IMR-90 (cell line): ENCODE measurements at regions not wholly inside any gene's neighbourhood (a gene's known extent, or its start where the extent isn't known, plus 50 kb on each side); places are given as distances from the start of the nearest gene placed in this dataset.

ENCODE experiments used
- ATAC-seq: fragments of 200-7000 bp; cut with Tn5 transposase; 2 replicates; pipeline ENCODE4 v1.9.1; 2020; ENCODE audit warnings: low read depth, mild to moderate bottlenecking, moderate library complexity
- BruUV-seq: library from RNA; stranded (reverse); fragments of 400-500 nt; replicated peaks from 2 replicates; lab custom pipeline; 2021; lab: Mats Ljungman, UMichigan
- CTCF ChIA-PET: fragments of 300-600 bp; formaldehyde crosslinking; extraction: SDS; loops from one replicate; lab custom pipeline; 2021; ENCODE audit warnings: antibody characterized with exemption; lab: Yijun Ruan, JAX
- POLR2A ChIA-PET: fragments of 300-600 bp; sonication (Branson Sonifier 250); formaldehyde crosslinking; loops from one replicate; lab custom pipeline; 2022; ENCODE audit warnings: antibody characterized with exemption; ENCODE audit not compliant: unreplicated experiment; lab: Charles Lee
- DNase-seq: peaks from one replicate; pipeline ENCODE4 v3.0.0; 2013
- H2AFZ ChIP-seq: replicated peaks from 2 replicates; pipeline ENCODE3; 2013; ENCODE audit warnings: low read length, mild to moderate bottlenecking; ENCODE audit not compliant: poor library complexity
- H2AK5ac ChIP-seq: 2 replicates; pipeline ENCODE4 v1.6.1; 2013; ENCODE audit warnings: low read depth, low read length, inconsistent platforms
- H2AK9ac ChIP-seq: replicated peaks from 2 replicates; pipeline ENCODE3; 2013; ENCODE audit warnings: mild to moderate bottlenecking, low read depth, low read length, moderate library complexity; ENCODE audit not compliant: poor library complexity
- H2BK120ac ChIP-seq: 2 replicates; pipeline ENCODE4 v1.6.1; 2013; ENCODE audit warnings: low read depth, low read length, inconsistent platforms
- H2BK15ac ChIP-seq: 3 replicates; pipeline ENCODE4 v1.6.1; 2013; ENCODE audit warnings: low read depth, low read length, inconsistent platforms
- H2BK20ac ChIP-seq: 2 replicates; pipeline ENCODE4 v1.6.1; 2013; ENCODE audit warnings: low read depth, mild to moderate bottlenecking, inconsistent platforms, low read length, moderate library complexity
- H2BK5ac ChIP-seq: 2 replicates; pipeline ENCODE4 v1.6.1; 2013; ENCODE audit warnings: mild to moderate bottlenecking, low read depth, low read length, inconsistent platforms; ENCODE audit not compliant: poor library complexity, severe bottlenecking
- H3K14ac ChIP-seq: replicated peaks from 2 replicates; pipeline ENCODE4 v1.6.1; 2013; ENCODE audit warnings: low read depth, low read length, inconsistent platforms
- H3K18ac ChIP-seq: 2 replicates; pipeline ENCODE4 v1.6.1; 2013; ENCODE audit warnings: low read depth, low read length, control low read depth
- H3K23ac ChIP-seq: 2 replicates; pipeline ENCODE4 v1.6.1; 2013; ENCODE audit warnings: low read depth, low read length, inconsistent platforms
- H3K27ac ChIP-seq: 2 replicates; pipeline ENCODE4 v1.5.1; 2013; ENCODE audit warnings: mild to moderate bottlenecking, control low read depth, low read length; ENCODE audit not compliant: insufficient read depth
- H3K27me3 ChIP-seq: 2 replicates; pipeline ENCODE4 v1.6.1; 2013; ENCODE audit warnings: low read length; ENCODE audit not compliant: control insufficient read depth, insufficient read depth
- H3K36me3 ChIP-seq: 2 replicates; pipeline ENCODE4 v1.6.1; 2013; ENCODE audit warnings: low read length, mixed read lengths; ENCODE audit not compliant: control insufficient read depth, insufficient read depth
- H3K4ac ChIP-seq: 2 replicates; pipeline ENCODE4 v1.6.1; 2013; ENCODE audit warnings: low read depth, low read length, inconsistent platforms
- H3K4me1 ChIP-seq: 2 replicates; pipeline ENCODE4 v1.6.1; 2013; ENCODE audit warnings: low read length, mixed read lengths; ENCODE audit not compliant: control insufficient read depth, insufficient read depth
- H3K4me2 ChIP-seq: 2 replicates; pipeline ENCODE4 v1.6.1; 2013; ENCODE audit warnings: low read depth, mild to moderate bottlenecking, control low read depth, low read length, moderate library complexity
- H3K4me3 ChIP-seq: 2 replicates; pipeline ENCODE4 v1.5.1; 2013; ENCODE audit warnings: low read depth, mild to moderate bottlenecking, control low read depth, low read length, moderate library complexity; ENCODE audit not compliant: insufficient read depth
- H3K56ac ChIP-seq: 2 replicates; pipeline ENCODE4 v1.6.1; 2013; ENCODE audit warnings: low read length, inconsistent platforms; ENCODE audit not compliant: insufficient read depth; ENCODE audit errors: extremely low read depth
- H3K79me1 ChIP-seq, 2 experiments: 2 replicates each; pipeline ENCODE4 v1.6.1; 2013; ENCODE audit warnings: low read length in 2 of 2, inconsistent platforms in 1 of 2, low read depth in 1 of 2
- H3K9ac ChIP-seq: 2 replicates; pipeline ENCODE4 v1.6.1; 2013; ENCODE audit warnings: low read depth, low read length, control low read depth
- H3K9me1 ChIP-seq: 2 replicates; pipeline ENCODE4 v1.6.1; 2013; ENCODE audit warnings: low read length, inconsistent platforms; ENCODE audit not compliant: insufficient read depth
- H3K9me3 ChIP-seq: 2 replicates; pipeline ENCODE4 v1.6.1; 2013; ENCODE audit warnings: low read length; ENCODE audit not compliant: control insufficient read depth, insufficient read depth
- H4K20me1 ChIP-seq: 2 replicates; pipeline ENCODE4 v1.6.1; 2013; ENCODE audit warnings: low read length, inconsistent platforms; ENCODE audit not compliant: insufficient read depth
- H4K5ac ChIP-seq: 2 replicates; pipeline ENCODE4 v1.6.1; 2013; ENCODE audit warnings: mild to moderate bottlenecking, low read depth, low read length, control low read depth
- H4K8ac ChIP-seq, 2 experiments: 2 replicates each; pipeline ENCODE4 v1.6.1; 2013; ENCODE audit warnings: low read depth in 2 of 2, low read length in 2 of 2, control low read depth in 1 of 2, inconsistent platforms in 1 of 2
- H4K91ac ChIP-seq: 2 replicates; pipeline ENCODE4 v1.6.1; 2013; ENCODE audit warnings: low read depth, low read length, inconsistent platforms; ENCODE audit not compliant: insufficient read depth
- BHLHE40 ChIP-seq: fragments of 150-350 bp; IDR thresholded peaks from 2 replicates; pipeline ENCODE4 v1.6.1; 2016; ENCODE audit warnings: mild to moderate bottlenecking, low read depth, low read length
- CEBPB ChIP-seq: IDR thresholded peaks from 2 replicates; pipeline ENCODE4 v1.6.1; 2012; ENCODE audit warnings: low read depth, low read length, improper control_type of control experiment
- CTCF ChIP-seq: conservative IDR thresholded peaks from 2 replicates; pipeline ENCODE4 v1.5.1; 2012; ENCODE audit warnings: mild to moderate bottlenecking, low read depth, low read length, improper control_type of control experiment
- ELK1 ChIP-seq: fragments of 150-350 bp; IDR thresholded peaks from 2 replicates; pipeline ENCODE4 v1.6.1; 2016; ENCODE audit warnings: low read depth, mild to moderate bottlenecking, low read length, moderate library complexity, borderline replicate concordance
- FOS ChIP-seq: fragments of 150-350 bp; IDR thresholded peaks from 2 replicates; pipeline ENCODE4 v1.6.1; 2016; ENCODE audit warnings: low read depth, low read length
- MAFK ChIP-seq: IDR thresholded peaks from 2 replicates; pipeline ENCODE4 v1.6.1; 2012; ENCODE audit warnings: low read depth, low read length, improper control_type of control experiment
- MXI1 ChIP-seq: IDR thresholded peaks from 2 replicates; pipeline ENCODE4 v1.6.1; 2012; ENCODE audit warnings: low read depth, mild to moderate bottlenecking, low read length, moderate library complexity, borderline replicate concordance
- NFE2L2 ChIP-seq: fragments of 150-350 bp; IDR thresholded peaks from 2 replicates; pipeline ENCODE4 v1.6.1; 2016; ENCODE audit warnings: low read depth, mild to moderate bottlenecking, low read length
- POLR2A ChIP-seq: IDR thresholded peaks from 2 replicates; pipeline ENCODE4 v1.6.1; 2012; ENCODE audit warnings: mild to moderate bottlenecking, low read depth, low read length
- RAD21 ChIP-seq: IDR thresholded peaks from 2 replicates; pipeline ENCODE4 v1.6.1; 2012; ENCODE audit warnings: low read length, improper control_type of control experiment
- RCOR1 ChIP-seq: IDR thresholded peaks from 2 replicates; pipeline ENCODE4 v1.6.1; 2012; ENCODE audit warnings: mild to moderate bottlenecking, low read length, improper control_type of control experiment; ENCODE audit not compliant: insufficient replicate concordance
- RFX5 ChIP-seq: IDR thresholded peaks from 2 replicates; pipeline ENCODE4 v1.8.0; 2012; ENCODE audit warnings: low read depth, mild to moderate bottlenecking, low read length, moderate library complexity
- USF2 ChIP-seq: fragments of 150-350 bp; IDR thresholded peaks from 2 replicates; pipeline ENCODE4 v1.6.1; 2017; ENCODE audit warnings: mild to moderate bottlenecking, antibody characterized with exemption, low read length, low read depth
- WGBS, 2 experiments: methylation state at CpG; one replicate each; pipeline versions ENCODE4 v1.1.5 to v1.1.7; 2013; ENCODE audit warnings: missing lambda C conversion rate in 2 of 2; ENCODE audit not compliant: insufficient read length in 1 of 2; ENCODE audit errors: extremely low coverage in 2 of 2; 5-methylcytosine and 5-hydroxymethylcytosine counted together
- dilution Hi-C: fragments of 300-500 bp; cut with HindIII; formaldehyde crosslinking; loops from one replicate; pipeline ENCODE4 v1.14.3; 2018; ENCODE audit warnings: low sequenced_read_pairs; ENCODE audit not compliant: unreplicated experiment
- in situ Hi-C: fragments of 300-500 bp; cut with MboI; formaldehyde crosslinking; loops from 3 replicates; pipeline ENCODE4 v1.14.3; 2019; ENCODE audit warnings: low sequenced_read_pairs, inconsistent platforms, mixed read lengths
- intact Hi-C: fragments of 100-400 bp; cut with micrococcal nuclease; formaldehyde crosslinking; loops from 2 replicates; pipeline ENCODE4 v1.10.0; 2022

GRCh38 chr5:158473016-158473635 lies 614.2 kb upstream of the CLINT1 start:
- Histone ChIP-seq H3K9ac (no peak overlapping the region), H3K23ac (no peak overlapping the region), H3K4me1 (no peaks in the 10 kb centered on the region), H3K56ac (no peak overlapping the region), H2AK9ac (no peak overlapping the region), H3K14ac (no peak overlapping the region), H3K4ac (no peak overlapping the region), H3K36me3 (no peaks in the 10 kb centered on the region), H3K27me3 (no peaks in the 10 kb centered on the region), H3K79me1 (no peaks in the 10 kb centered on the region), H3K27ac (no peak overlapping the region), H3K9me3 (no peaks in the 10 kb centered on the region), H3K9me1 (no peaks in the 10 kb centered on the region), H3K4me2 (no peak overlapping the region), H4K20me1 (no peaks in the 10 kb centered on the region), H2BK20ac (no peak overlapping the region), H3K18ac (no peak overlapping the region), H2BK120ac (no peak overlapping the region), H2BK15ac (no peak overlapping the region), H4K5ac (no peak overlapping the region), H2AFZ (no peak overlapping the region), H4K8ac (no peak overlapping the region), H2AK5ac (no peak overlapping the region), H3K4me3 (no peak overlapping the region), H4K91ac (no peak overlapping the region), H2BK5ac (no peak overlapping the region)
- DNase-seq (no peak), ATAC-seq (no peak)
- intact Hi-C loops = no loop called here
- WGBS, 2 experiments = no CpG with 5 or more reads among the region's 4 CpGs
- no peak for TF ChIP-seq RFX5
- no peak for TF ChIP-seq NFE2L2
- TF ChIP-seq POLR2A = no peak
- no peak for TF ChIP-seq CTCF
- no peak for TF ChIP-seq RCOR1
- no peak for TF ChIP-seq RAD21
- no peak for TF ChIP-seq USF2
- TF ChIP-seq CEBPB = no peak
- TF ChIP-seq BHLHE40 = no peak
- no peak for TF ChIP-seq ELK1
- no peak for TF ChIP-seq MXI1
- no peak for TF ChIP-seq FOS
- no peak for TF ChIP-seq MAFK
- ChIA-PET POLR2A (no interaction called here), CTCF (interaction anchor here (0.6 kb wide), 1 partner anchor 102 kb away, joined by 4 read pairs; no protein-coding TSS in a partner anchor)
- BruUV-seq = no TSS peak
- dilution Hi-C loops = no loop called here
- in situ Hi-C loops = no loop called here
